ENCODE measurements at regions not wholly inside any gene's neighbourhood (a gene's known extent, or its start where the extent isn't known, plus 50 kb on each side); places are given as distances from the start of the nearest gene placed in this dataset.
A peak's percentile ranks its signal among the peaks of the same experiment; 100 is the strongest.
"Not testable (repeated sequence)": the region's sequence is repeated elsewhere in the genome, so short reads cannot be mapped to it uniquely, and the experiment has no call there.

DNA sequence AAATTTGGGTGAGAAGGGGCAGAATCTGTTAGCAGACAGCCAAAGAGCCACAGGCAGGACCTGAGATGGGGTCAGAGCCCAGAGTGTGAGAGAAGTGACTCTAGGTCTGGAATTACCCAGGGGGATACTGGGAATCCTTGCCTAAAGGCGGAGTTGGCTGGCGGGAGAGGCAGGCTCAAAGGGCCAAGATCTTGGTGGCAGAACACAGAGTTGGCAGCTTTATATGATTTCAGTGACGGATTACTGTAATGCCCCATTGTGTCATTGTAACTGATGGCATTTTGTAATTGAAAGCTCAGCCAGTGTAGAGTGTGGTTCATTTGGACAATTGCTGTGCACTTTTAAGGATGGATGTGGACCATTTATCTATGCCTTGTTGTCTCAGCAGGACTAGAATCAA, 77.3 kb downstream of the SMIM20 start:
- Histone ChIP-seq H3K27ac (ENCODE audit: low read depth in 1 of 2, low read length in 2 of 2) (no peak overlapping the region), H3K9ac (ENCODE audit: low read depth in 1 of 2, low read length in 2 of 2) (no peak overlapping the region), H3K4me3 (ENCODE audit: low read depth in 1 of 3, low read length in 3 of 3) (no peak overlapping the region), H3K36me3 (ENCODE audit: control insufficient read depth in 4 of 4, insufficient read depth in 3 of 4, low read depth in 1 of 4, low read length in 3 of 4) (no peaks in the 10 kb centered on the region), H3K9me3 (ENCODE audit: control insufficient read depth in 4 of 4, low read length in 3 of 4) (no peaks in the 10 kb centered on the region), H3K27me3 (ENCODE audit: control insufficient read depth in 4 of 4, insufficient read depth in 4 of 4, low read length in 3 of 4) (no peaks in the 10 kb centered on the region), H3K4me1 (ENCODE audit: control insufficient read depth in 4 of 4, insufficient read depth in 4 of 4, low read length in 3 of 4) (peaks cover 0 to 3% (median under 1%) of the 10 kb centered on the region in 4 donors)
- TF ChIP-seq ATF3 (IDR thresholded peaks at IDR 0.05) (no peak), RAD21 (IDR thresholded peaks at IDR 0.05) (no peak), HNF4G (IDR thresholded peaks at IDR 0.05) (no peak), YY1 (IDR thresholded peaks at IDR 0.05) (no peak), SP1 (IDR thresholded peaks at IDR 0.05) (no peak), NR2F2 (IDR thresholded peaks at IDR 0.05) (no peak), HNF4A (conservative IDR thresholded peaks at IDR 0.05) (no peak), FOXA1 (IDR thresholded peaks at IDR 0.05) (no peak), TAF1 (conservative IDR thresholded peaks at IDR 0.05) (no peak), GABPA (IDR thresholded peaks at IDR 0.05 in 1 of 2, conservative IDR thresholded peaks at IDR 0.05 in 1 of 2) (no peak), JUND (IDR thresholded peaks at IDR 0.05) (no peak), EGR1 (IDR thresholded peaks at IDR 0.05; ENCODE audit: low read depth in 2 of 2) (no peak)
- TF ChIP-seq, protein P1, sequence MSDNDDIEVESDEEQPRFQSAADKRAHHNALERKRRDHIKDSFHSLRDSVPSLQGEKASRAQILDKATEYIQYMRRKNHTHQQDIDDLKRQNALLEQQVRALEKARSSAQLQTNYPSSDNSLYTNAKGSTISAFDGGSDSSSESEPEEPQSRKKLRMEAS (IDR thresholded peaks at IDR 0.05): no peak
- DNase-seq (ENCODE audit: low spot score): no peak
- 78% methylated on average over 3 of the region's 3 CpGs for WGBS

DNA sequence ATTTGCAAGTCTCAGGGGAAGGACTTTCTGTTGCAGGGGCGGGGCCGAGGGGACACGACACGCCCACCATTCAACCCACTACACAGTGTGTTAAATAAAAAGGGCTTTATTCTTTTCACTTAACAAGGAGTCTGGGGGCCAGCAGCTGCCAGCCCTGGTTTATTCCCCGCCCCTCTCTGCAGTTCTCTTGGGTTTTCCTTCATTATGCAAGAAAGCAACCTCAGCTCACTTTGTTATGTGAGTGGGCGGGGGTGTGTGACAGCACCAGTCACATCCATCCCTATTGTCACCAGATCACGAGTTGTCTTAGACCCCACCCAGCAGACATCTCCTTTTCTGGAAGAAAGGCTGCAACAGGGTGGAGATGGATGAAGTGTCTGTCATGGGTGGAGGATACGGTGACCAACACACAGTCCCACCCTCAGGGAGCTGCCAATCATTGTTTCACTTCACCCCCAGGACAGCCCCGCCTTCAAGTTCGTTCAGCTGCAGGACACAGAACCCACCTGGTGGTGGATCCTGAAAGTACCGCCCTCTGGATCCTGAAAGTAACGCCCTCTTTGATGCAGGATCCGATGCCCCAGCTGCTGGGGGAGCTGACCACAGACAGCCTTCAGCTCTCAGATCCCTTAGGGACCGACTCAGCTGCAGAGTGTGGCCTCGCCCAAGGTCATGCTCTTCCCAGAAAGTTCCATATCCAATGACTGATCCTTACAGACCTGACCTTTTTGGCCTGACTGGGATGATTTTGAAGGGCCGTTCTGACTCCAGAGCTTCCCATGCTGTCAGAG, 79.6 kb downstream of the SMIM20 start:
- no peak overlapping the region for H3K27ac ChIP-seq (ENCODE audit: low read depth in 1 of 2, low read length in 2 of 2)
- DNase-seq (ENCODE audit: low spot score): no peak
- no peaks in the 10 kb centered on the region for H3K27me3 ChIP-seq (ENCODE audit: control insufficient read depth in 4 of 4, insufficient read depth in 4 of 4, low read length in 3 of 4)
- H3K9me3 ChIP-seq (ENCODE audit: control insufficient read depth in 4 of 4, low read length in 3 of 4): no peaks in the 10 kb centered on the region
- WGBS: 64% methylated on average over 16 of the region's 16 CpGs
- H3K4me3 ChIP-seq (ENCODE audit: low read depth in 1 of 3, low read length in 3 of 3): no peak overlapping the region
- TF ChIP-seq SP1 (IDR thresholded peaks at IDR 0.05): no peak
- peak in 1 of 2 donors; percentile 21 for TF ChIP-seq RAD21 (IDR thresholded peaks at IDR 0.05)
- no peak overlapping the region for H3K9ac ChIP-seq (ENCODE audit: low read depth in 1 of 2, low read length in 2 of 2)
- H3K36me3 ChIP-seq (ENCODE audit: control insufficient read depth in 4 of 4, insufficient read depth in 3 of 4, low read depth in 1 of 4, low read length in 3 of 4): no peaks in the 10 kb centered on the region
- H3K4me1 ChIP-seq (ENCODE audit: control insufficient read depth in 4 of 4, insufficient read depth in 4 of 4, low read length in 3 of 4): peaks cover 0 to 1% (median 0%) of the 10 kb centered on the region in 4 donors

- not testable (repeated sequence) for H3K27me3 ChIP-seq (ENCODE audit: control insufficient read depth in 4 of 4, insufficient read depth in 4 of 4, low read length in 3 of 4); H3K4me3 ChIP-seq (ENCODE audit: low read depth in 1 of 3, low read length in 3 of 3); H3K9me3 ChIP-seq (ENCODE audit: control insufficient read depth in 4 of 4, low read length in 3 of 4); H3K4me1 ChIP-seq (ENCODE audit: control insufficient read depth in 4 of 4, insufficient read depth in 4 of 4, low read length in 3 of 4); H3K27ac ChIP-seq (ENCODE audit: low read depth in 1 of 2, low read length in 2 of 2); H3K9ac ChIP-seq (ENCODE audit: low read depth in 1 of 2, low read length in 2 of 2); DNase-seq (ENCODE audit: low spot score); H3K36me3 ChIP-seq (ENCODE audit: control insufficient read depth in 4 of 4, insufficient read depth in 3 of 4, low read depth in 1 of 4, low read length in 3 of 4)
- 83% methylated on average over 4 of the region's 4 CpGs for WGBS
Observed at GRCh38 chr4:25994577-25994976, 80.6 kb downstream of the SMIM20 start.

- no peaks in the 10 kb centered on the region for H3K36me3 ChIP-seq (ENCODE audit: control insufficient read depth in 4 of 4, insufficient read depth in 3 of 4, low read depth in 1 of 4, low read length in 3 of 4)
- no peaks in the 10 kb centered on the region for H3K4me1 ChIP-seq (ENCODE audit: control insufficient read depth in 4 of 4, insufficient read depth in 4 of 4, low read length in 3 of 4)
- no peak for DNase-seq (ENCODE audit: low spot score)
- WGBS: 78% methylated on average over 2 of the region's 2 CpGs
- H3K4me3 ChIP-seq (ENCODE audit: low read depth in 1 of 3, low read length in 3 of 3): no peak overlapping the region
- H3K9me3 ChIP-seq (ENCODE audit: control insufficient read depth in 4 of 4, low read length in 3 of 4): peaks cover 0 to 3% (median 0%) of the 10 kb centered on the region in 4 donors
- TF ChIP-seq JUND (IDR thresholded peaks at IDR 0.05): no peak
- TF ChIP-seq FOXA2 (IDR thresholded peaks at IDR 0.05): no peak
- TF ChIP-seq RXRA (IDR thresholded peaks at IDR 0.05): peak in 1 of 2 donors; percentile 17
- H3K27ac ChIP-seq (ENCODE audit: low read depth in 1 of 2, low read length in 2 of 2): no peak overlapping the region
- no peak overlapping the region for H3K9ac ChIP-seq (ENCODE audit: low read depth in 1 of 2, low read length in 2 of 2)
- H3K27me3 ChIP-seq (ENCODE audit: control insufficient read depth in 4 of 4, insufficient read depth in 4 of 4, low read length in 3 of 4): peaks cover 0 to 3% (median 0%) of the 10 kb centered on the region in 4 donors
Observed at GRCh38 chr4:26000274-26000950, 86.4 kb downstream of the SMIM20 start.

All from liver (tissue), 7 donors.